OCI-LY3 (cell line): ENCODE measurements at regions not wholly inside any gene's neighbourhood (a gene's known extent, or its start where the extent isn't known, plus 50 kb on each side); places are given as distances from the start of the nearest gene placed in this dataset.

Source experiments
- H2AFZ ChIP-seq: fragments of 200-600, 300-600 bp; shearing (Covaris generic); 2 replicates; pipeline ENCODE4 v1.6.0; 2014; ENCODE audit warnings: antibody characterized with exemption, low read depth, low read length
- H3K27ac ChIP-seq: fragments of 200-600, 300-600 bp; sonication (generic); 2 replicates; pipeline ENCODE4 v1.5.1; 2014; ENCODE audit warnings: mild to moderate bottlenecking, low read length, moderate library complexity, mixed read lengths
- H3K27me3 ChIP-seq: fragments of 200-600, 300-600 bp; sonication (generic); 2 replicates; pipeline ENCODE4 v1.6.1; 2014; ENCODE audit warnings: low read depth, low read length, mixed read lengths
- H3K36me3 ChIP-seq: fragments of 200-600, 300-600 bp; sonication (generic); replicated peaks from 2 replicates; pipeline ENCODE3; 2014; ENCODE audit warnings: low read depth, low read length, mixed read lengths
- H3K4me1 ChIP-seq: fragments of 300-600, 200-600 bp; sonication (generic); 2 replicates; pipeline ENCODE4 v1.6.1; 2014; ENCODE audit warnings: low read length, mixed read lengths
- H3K4me2 ChIP-seq: fragments of 200-600, 300-600 bp; sonication (generic); 2 replicates; pipeline ENCODE4 v1.6.1; 2014; ENCODE audit warnings: low read length, mixed read lengths
- H3K4me3 ChIP-seq: fragments of 300-600, 200-600 bp; sonication (generic); 2 replicates; pipeline ENCODE4 v1.5.1; 2014; ENCODE audit warnings: antibody characterized with exemption, mild to moderate bottlenecking, low read length, moderate library complexity
- H3K79me2 ChIP-seq: fragments of 300-600, 200-600 bp; shearing (Covaris generic); 2 replicates; pipeline ENCODE4 v1.6.1; 2014; ENCODE audit warnings: mild to moderate bottlenecking, low read length, mixed read lengths
- H3K9ac ChIP-seq: fragments of 300-600, 200-600 bp; shearing (Covaris generic); 2 replicates; pipeline ENCODE4 v1.6.0; 2014; ENCODE audit warnings: mild to moderate bottlenecking, low read length, moderate library complexity
- H3K9me3 ChIP-seq: fragments of 200-600, 300-600 bp; shearing (Covaris generic); 2 replicates; pipeline ENCODE4 v1.6.1; 2014; ENCODE audit warnings: low read length, mixed read lengths; ENCODE audit not compliant: insufficient read depth
- H4K20me1 ChIP-seq: fragments of 200-600, 300-600 bp; sonication (generic); 2 replicates; pipeline ENCODE4 v1.6.1; 2016; ENCODE audit warnings: low read length, mixed read lengths; ENCODE audit not compliant: insufficient read depth
- EZH2phosphoT487 ChIP-seq: fragments of 200-600 bp; shearing (Covaris generic); IDR thresholded peaks from 2 replicates; pipeline ENCODE4 v1.6.1; 2018; ENCODE audit warnings: antibody characterized with exemption, mixed run types, low read depth
- TF ChIP-seq, protein P1 (sequence below): fragments of 200-600, 300-600 bp; sonication (generic); IDR thresholded peaks from 2 replicates; pipeline ENCODE4 v1.5.1; 2014; ENCODE audit warnings: antibody characterized with exemption, low read length, low read depth

DNA sequence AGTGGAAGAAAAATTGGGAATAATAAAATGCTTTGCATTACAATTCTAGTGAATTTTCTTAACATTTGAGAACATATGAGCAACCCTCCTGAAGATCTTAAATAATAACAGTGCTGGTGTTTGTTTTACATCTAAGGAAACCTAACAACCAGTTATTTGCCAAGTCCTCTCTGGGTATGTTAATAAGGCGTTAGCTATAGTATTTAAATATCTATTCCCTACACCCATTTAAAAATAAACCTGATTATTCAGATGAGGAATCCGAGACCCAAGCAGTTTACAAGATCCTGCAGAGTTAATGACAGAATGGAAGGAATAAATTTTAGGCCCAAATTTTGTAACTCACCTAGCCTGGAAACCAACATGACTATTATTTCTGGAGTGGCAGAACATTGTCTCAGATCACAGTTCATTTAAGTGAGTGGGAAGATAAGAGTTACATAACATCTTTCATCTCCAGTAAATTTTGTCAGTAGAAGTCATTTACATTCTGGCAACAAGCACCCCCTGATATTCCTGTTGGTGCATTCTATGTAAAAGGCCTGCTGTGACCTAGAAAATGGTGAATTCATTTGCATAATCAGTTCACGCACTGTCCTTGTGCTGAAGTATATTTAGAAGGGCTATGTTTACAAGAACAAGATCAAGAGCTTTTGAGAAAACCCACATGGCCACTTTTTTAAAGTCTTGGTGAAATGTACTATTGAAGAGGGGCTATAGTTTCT lies 148.2 kb downstream of the COX7C start:
- Histone ChIP-seq H3K4me2 (no peak overlapping the region), H3K27ac (no peak overlapping the region), H3K4me1 (no peaks in the 10 kb centered on the region), H4K20me1 (no peaks in the 10 kb centered on the region), H3K9me3 (no peaks in the 10 kb centered on the region), H2AFZ (no peak overlapping the region), H3K79me2 (no peaks in the 10 kb centered on the region), H3K36me3 (no peaks in the 10 kb centered on the region), H3K9ac (no peak overlapping the region), H3K27me3 (no peaks in the 10 kb centered on the region), H3K4me3 (no peak overlapping the region)
- no peak for TF ChIP-seq EZH2phosphoT487
- TF ChIP-seq, protein P1, sequence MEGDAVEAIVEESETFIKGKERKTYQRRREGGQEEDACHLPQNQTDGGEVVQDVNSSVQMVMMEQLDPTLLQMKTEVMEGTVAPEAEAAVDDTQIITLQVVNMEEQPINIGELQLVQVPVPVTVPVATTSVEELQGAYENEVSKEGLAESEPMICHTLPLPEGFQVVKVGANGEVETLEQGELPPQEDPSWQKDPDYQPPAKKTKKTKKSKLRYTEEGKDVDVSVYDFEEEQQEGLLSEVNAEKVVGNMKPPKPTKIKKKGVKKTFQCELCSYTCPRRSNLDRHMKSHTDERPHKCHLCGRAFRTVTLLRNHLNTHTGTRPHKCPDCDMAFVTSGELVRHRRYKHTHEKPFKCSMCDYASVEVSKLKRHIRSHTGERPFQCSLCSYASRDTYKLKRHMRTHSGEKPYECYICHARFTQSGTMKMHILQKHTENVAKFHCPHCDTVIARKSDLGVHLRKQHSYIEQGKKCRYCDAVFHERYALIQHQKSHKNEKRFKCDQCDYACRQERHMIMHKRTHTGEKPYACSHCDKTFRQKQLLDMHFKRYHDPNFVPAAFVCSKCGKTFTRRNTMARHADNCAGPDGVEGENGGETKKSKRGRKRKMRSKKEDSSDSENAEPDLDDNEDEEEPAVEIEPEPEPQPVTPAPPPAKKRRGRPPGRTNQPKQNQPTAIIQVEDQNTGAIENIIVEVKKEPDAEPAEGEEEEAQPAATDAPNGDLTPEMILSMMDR, result no peak

DNA sequence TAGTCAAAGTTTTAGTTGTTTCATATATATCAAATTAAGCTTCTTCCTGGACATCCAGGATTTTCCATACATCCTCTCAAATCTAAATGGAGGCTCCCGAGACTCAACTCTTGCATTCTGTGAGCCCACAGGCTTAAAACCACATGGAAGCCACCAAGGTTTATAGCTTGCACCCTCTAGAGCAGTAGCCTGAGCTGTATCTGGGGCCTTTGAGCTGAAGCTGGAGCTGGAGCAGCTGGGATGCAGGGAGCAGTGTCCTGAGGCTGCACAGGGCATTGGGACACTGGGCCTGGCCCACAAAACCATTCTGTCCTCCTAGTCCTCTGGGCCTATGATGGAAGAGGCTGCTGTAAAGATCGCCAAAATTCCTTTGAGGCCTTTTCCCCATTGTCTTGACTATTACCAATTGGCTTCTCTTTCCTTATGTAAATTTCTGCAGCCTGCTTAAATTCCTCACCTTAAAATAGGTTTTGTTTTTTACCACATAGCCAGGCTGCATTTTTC lies 151.0 kb downstream of the COX7C start:
- Histone ChIP-seq H3K9me3 (no peaks in the 10 kb centered on the region), H3K4me1 (no peaks in the 10 kb centered on the region), H3K4me2 (no peak overlapping the region), H3K27me3 (no peaks in the 10 kb centered on the region), H3K9ac (no peak overlapping the region), H3K36me3 (no peaks in the 10 kb centered on the region), H3K79me2 (no peaks in the 10 kb centered on the region), H2AFZ (no peak overlapping the region), H3K27ac (no peak overlapping the region), H4K20me1 (no peaks in the 10 kb centered on the region), H3K4me3 (no peak overlapping the region)
- TF ChIP-seq, protein P1, result no peak
- TF ChIP-seq EZH2phosphoT487, result no peak

DNA sequence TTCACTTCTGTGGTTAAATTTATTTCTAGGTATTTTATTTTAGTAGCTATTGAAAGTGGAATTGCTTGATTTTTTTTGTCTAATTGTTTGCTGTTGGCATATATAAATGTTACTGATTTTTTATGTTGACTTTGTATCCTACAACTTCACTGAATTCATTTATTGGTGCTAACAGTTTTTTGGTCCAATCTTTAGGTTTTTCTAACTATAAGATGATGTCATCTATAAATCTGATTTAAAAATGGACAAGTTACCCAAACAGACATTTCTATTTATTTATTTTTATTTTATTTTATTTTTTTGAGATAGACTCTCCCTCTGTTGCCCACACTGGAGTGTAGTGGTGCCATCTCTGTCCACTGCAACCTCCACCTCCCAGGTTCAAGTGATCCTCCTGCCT lies 162.3 kb downstream of the COX7C start:
- Histone ChIP-seq H3K4me3 (no peak overlapping the region), H3K36me3 (no peaks in the 10 kb centered on the region), H3K79me2 (no peaks in the 10 kb centered on the region), H3K4me1 (no peaks in the 10 kb centered on the region), H4K20me1 (no peaks in the 10 kb centered on the region), H3K4me2 (no peak overlapping the region), H2AFZ (no peak overlapping the region), H3K27ac (no peak overlapping the region), H3K27me3 (no peaks in the 10 kb centered on the region), H3K9me3 (no peaks in the 10 kb centered on the region), H3K9ac (no peak overlapping the region)
- no peak for TF ChIP-seq EZH2phosphoT487
- TF ChIP-seq, protein P1, result no peak

DNA sequence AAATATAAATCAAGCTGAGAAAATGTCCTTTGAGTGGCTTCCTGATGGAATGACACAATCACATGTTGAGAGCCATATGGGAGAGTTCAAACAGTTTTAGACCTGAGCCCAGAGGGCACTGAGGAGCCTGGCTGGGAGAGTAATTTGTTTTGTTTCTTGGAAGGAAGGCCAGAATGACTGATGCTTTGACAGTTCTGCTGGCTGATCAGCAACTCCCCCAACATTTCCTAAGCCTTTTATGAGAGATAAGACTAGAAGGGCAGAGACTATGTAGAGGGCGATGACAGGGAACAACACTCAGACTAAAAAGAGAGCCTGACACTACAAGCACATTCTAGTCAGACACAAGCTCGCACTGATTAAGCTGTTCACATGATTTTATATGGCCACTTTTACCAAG lies 169.2 kb downstream of the COX7C start:
- H4K20me1 ChIP-seq, result no peaks in the 10 kb centered on the region
- H3K4me1 ChIP-seq, result no peaks in the 10 kb centered on the region
- H3K36me3 ChIP-seq, result no peaks in the 10 kb centered on the region
- no peak overlapping the region for H3K4me3 ChIP-seq
- no peak overlapping the region for H3K4me2 ChIP-seq
- TF ChIP-seq, protein P1, result no peak
- no peak for TF ChIP-seq EZH2phosphoT487
- no peak overlapping the region for H3K9ac ChIP-seq
- no peaks in the 10 kb centered on the region for H3K9me3 ChIP-seq
- no peaks in the 10 kb centered on the region for H3K79me2 ChIP-seq
- no peaks in the 10 kb centered on the region for H3K27me3 ChIP-seq
- no peak overlapping the region for H2AFZ ChIP-seq
- H3K27ac ChIP-seq, result no peak overlapping the region
